ENCODE measurements at regions not wholly inside any gene's neighbourhood (a gene's known extent, or its start where the extent isn't known, plus 50 kb on each side); places are given as distances from the start of the nearest gene placed in this dataset.

GRCh38 chr3:72381584-72381983 is 466.7 kb downstream of the SHQ1 start:
- H3K27ac ChIP-seq (ENCODE audit: low read length) = no peak overlapping the region

GRCh38 chr3:72380711-72381493 is 467.3 kb downstream of the SHQ1 start:
- Histone ChIP-seq H3K27me3 (ENCODE audit: insufficient read depth, low read length) (no peaks in the 10 kb centered on the region), H3K9ac (ENCODE audit: low read depth, low read length) (no peak overlapping the region), H3K9me3 (ENCODE audit: insufficient read depth, low read depth, low read length) (no peaks in the 10 kb centered on the region), H3K4me1 (ENCODE audit: insufficient read depth, low read length) (peaks cover 79% of the 10 kb centered on the region), H3K4me3 (ENCODE audit: low read length) (no peak overlapping the region), H3K27ac (ENCODE audit: low read length) (no peak overlapping the region), H3K36me3 (ENCODE audit: insufficient read depth, low read depth, low read length) (peaks cover 21% of the 10 kb centered on the region)

More at GRCh38 chr3:72381584-72381983, 466.7 kb downstream of the SHQ1 start:
- H3K4me3 ChIP-seq (ENCODE audit: low read length) = no peak overlapping the region
- no peaks in the 10 kb centered on the region for H3K27me3 ChIP-seq (ENCODE audit: insufficient read depth, low read length)
- peaks cover 21% of the 10 kb centered on the region for H3K36me3 ChIP-seq (ENCODE audit: insufficient read depth, low read depth, low read length)
- H3K4me1 ChIP-seq (ENCODE audit: insufficient read depth, low read length) = peaks cover 78% of the 10 kb centered on the region
- H3K9ac ChIP-seq (ENCODE audit: low read depth, low read length) = no peak overlapping the region
- H3K9me3 ChIP-seq (ENCODE audit: insufficient read depth, low read depth, low read length) = no peaks in the 10 kb centered on the region

- H3K36me3 ChIP-seq (ENCODE audit: insufficient read depth, low read depth, low read length) = peaks cover 21% of the 10 kb centered on the region
- H3K27me3 ChIP-seq (ENCODE audit: insufficient read depth, low read length) = no peaks in the 10 kb centered on the region
- H3K27ac ChIP-seq (ENCODE audit: low read length) = no peak overlapping the region
- no peaks in the 10 kb centered on the region for H3K9me3 ChIP-seq (ENCODE audit: insufficient read depth, low read depth, low read length)
- peaks cover 82% of the 10 kb centered on the region for H3K4me1 ChIP-seq (ENCODE audit: insufficient read depth, low read length)
- no peak overlapping the region for H3K4me3 ChIP-seq (ENCODE audit: low read length)
- no peak overlapping the region for H3K9ac ChIP-seq (ENCODE audit: low read depth, low read length)
Observed at GRCh38 chr3:72380193-72380592, 468.1 kb downstream of the SHQ1 start.

- Histone ChIP-seq H3K27me3 (ENCODE audit: insufficient read depth, low read length) (no peaks in the 10 kb centered on the region), H3K27ac (ENCODE audit: low read length) (no peak overlapping the region)
Observed at GRCh38 chr3:72379500-72380187, 468.6 kb downstream of the SHQ1 start.

GRCh38 chr3:72378287-72378686 is 470.0 kb downstream of the SHQ1 start:
- Histone ChIP-seq H3K4me3 (ENCODE audit: low read length) (no peak overlapping the region), H3K9ac (ENCODE audit: low read depth, low read length) (0 out of 2 replicates have a peak overlapping the region, but pooled peaks have one; percentile 8), H3K36me3 (ENCODE audit: insufficient read depth, low read depth, low read length) (peaks cover 21% of the 10 kb centered on the region), H3K27ac (ENCODE audit: low read length) (no peak overlapping the region), H3K9me3 (ENCODE audit: insufficient read depth, low read depth, low read length) (no peaks in the 10 kb centered on the region), H3K4me1 (ENCODE audit: insufficient read depth, low read length) (peaks cover 77% of the 10 kb centered on the region), H3K27me3 (ENCODE audit: insufficient read depth, low read length) (no peaks in the 10 kb centered on the region)

More at GRCh38 chr3:72379500-72380187, 468.6 kb downstream of the SHQ1 start:
- no peaks in the 10 kb centered on the region for H3K9me3 ChIP-seq (ENCODE audit: insufficient read depth, low read depth, low read length)
- peaks cover 82% of the 10 kb centered on the region for H3K4me1 ChIP-seq (ENCODE audit: insufficient read depth, low read length)
- H3K36me3 ChIP-seq (ENCODE audit: insufficient read depth, low read depth, low read length) = peaks cover 21% of the 10 kb centered on the region
- H3K4me3 ChIP-seq (ENCODE audit: low read length) = no peak overlapping the region
- no peak overlapping the region for H3K9ac ChIP-seq (ENCODE audit: low read depth, low read length)

GRCh38 chr3:72376956-72377710 is 471.1 kb downstream of the SHQ1 start:
- peak overlapping the region; percentile 53; the same call in 1 of the 2 replicates for H3K9ac ChIP-seq (ENCODE audit: low read depth, low read length)
- peak overlapping the region; percentile 40 for H3K27ac ChIP-seq (ENCODE audit: low read length)

GRCh38 chr3:72375237-72376076 is 472.8 kb downstream of the SHQ1 start:
- H3K9me3 ChIP-seq (ENCODE audit: insufficient read depth, low read depth, low read length) = no peaks in the 10 kb centered on the region
- peak overlapping the region; percentile 53 for H3K27ac ChIP-seq (ENCODE audit: low read length)
- peak overlapping the region; percentile 33; the same call in 1 of the 2 replicates for H3K9ac ChIP-seq (ENCODE audit: low read depth, low read length)
- H3K27me3 ChIP-seq (ENCODE audit: insufficient read depth, low read length) = no peaks in the 10 kb centered on the region
- H3K4me3 ChIP-seq (ENCODE audit: low read length) = peak overlapping the region; percentile 26; the same call in 1 of the 2 replicates
- peaks cover 61% of the 10 kb centered on the region for H3K4me1 ChIP-seq (ENCODE audit: insufficient read depth, low read length)
- H3K36me3 ChIP-seq (ENCODE audit: insufficient read depth, low read depth, low read length) = peaks cover 21% of the 10 kb centered on the region

More at GRCh38 chr3:72376956-72377710, 471.1 kb downstream of the SHQ1 start:
- peaks cover 68% of the 10 kb centered on the region for H3K4me1 ChIP-seq (ENCODE audit: insufficient read depth, low read length)
- no peaks in the 10 kb centered on the region for H3K9me3 ChIP-seq (ENCODE audit: insufficient read depth, low read depth, low read length)
- H3K27me3 ChIP-seq (ENCODE audit: insufficient read depth, low read length) = no peaks in the 10 kb centered on the region
- H3K4me3 ChIP-seq (ENCODE audit: low read length) = peak overlapping the region; percentile 44; the same call in 1 of the 2 replicates
- peaks cover 21% of the 10 kb centered on the region for H3K36me3 ChIP-seq (ENCODE audit: insufficient read depth, low read depth, low read length)

- H3K4me3 ChIP-seq (ENCODE audit: low read length) = no peak overlapping the region
- no peak overlapping the region for H3K27ac ChIP-seq (ENCODE audit: low read length)
- no peaks in the 10 kb centered on the region for H3K9me3 ChIP-seq (ENCODE audit: insufficient read depth, low read depth, low read length)
- peaks cover 43% of the 10 kb centered on the region for H3K4me1 ChIP-seq (ENCODE audit: insufficient read depth, low read length)
- H3K27me3 ChIP-seq (ENCODE audit: insufficient read depth, low read length) = no peaks in the 10 kb centered on the region
- H3K36me3 ChIP-seq (ENCODE audit: insufficient read depth, low read depth, low read length) = peaks cover 9% of the 10 kb centered on the region
- H3K9ac ChIP-seq (ENCODE audit: low read depth, low read length) = no peak overlapping the region
Observed at GRCh38 chr3:72373139-72373538, 475.1 kb downstream of the SHQ1 start.

- Histone ChIP-seq H3K27me3 (ENCODE audit: insufficient read depth, low read length) (no peaks in the 10 kb centered on the region), H3K36me3 (ENCODE audit: insufficient read depth, low read depth, low read length) (peaks cover 2% of the 10 kb centered on the region; the same call in 1 of the 2 replicates), H3K27ac (ENCODE audit: low read length) (no peak overlapping the region), H3K4me3 (ENCODE audit: low read length) (no peak overlapping the region), H3K9me3 (ENCODE audit: insufficient read depth, low read depth, low read length) (no peaks in the 10 kb centered on the region), H3K9ac (ENCODE audit: low read depth, low read length) (no peak overlapping the region), H3K4me1 (ENCODE audit: insufficient read depth, low read length) (peaks cover 36% of the 10 kb centered on the region)
Observed at GRCh38 chr3:72372161-72372560, 476.1 kb downstream of the SHQ1 start.

GRCh38 chr3:72371431-72371830 is 476.8 kb downstream of the SHQ1 start:
- no peak overlapping the region for H3K27ac ChIP-seq (ENCODE audit: low read length)
- H3K27me3 ChIP-seq (ENCODE audit: insufficient read depth, low read length) = no peaks in the 10 kb centered on the region
- no peaks in the 10 kb centered on the region for H3K9me3 ChIP-seq (ENCODE audit: insufficient read depth, low read depth, low read length)
- H3K4me3 ChIP-seq (ENCODE audit: low read length) = no peak overlapping the region
- H3K9ac ChIP-seq (ENCODE audit: low read depth, low read length) = no peak overlapping the region
- no peaks in the 10 kb centered on the region for H3K36me3 ChIP-seq (ENCODE audit: insufficient read depth, low read depth, low read length)
- H3K4me1 ChIP-seq (ENCODE audit: insufficient read depth, low read length) = peaks cover 31% of the 10 kb centered on the region

GRCh38 chr3:72370947-72371346 is 477.3 kb downstream of the SHQ1 start:
- no peak overlapping the region for H3K27ac ChIP-seq (ENCODE audit: low read length)
- H3K9me3 ChIP-seq (ENCODE audit: insufficient read depth, low read depth, low read length) = no peaks in the 10 kb centered on the region
- peaks cover 26% of the 10 kb centered on the region for H3K4me1 ChIP-seq (ENCODE audit: insufficient read depth, low read length)
- H3K36me3 ChIP-seq (ENCODE audit: insufficient read depth, low read depth, low read length) = no peaks in the 10 kb centered on the region
- H3K4me3 ChIP-seq (ENCODE audit: low read length) = no peak overlapping the region
- no peak overlapping the region for H3K9ac ChIP-seq (ENCODE audit: low read depth, low read length)
- no peaks in the 10 kb centered on the region for H3K27me3 ChIP-seq (ENCODE audit: insufficient read depth, low read length)
